ENCODE measurements at regions not wholly inside any gene's neighbourhood (a gene's known extent, or its start where the extent isn't known, plus 50 kb on each side); places are given as distances from the start of the nearest gene placed in this dataset.
"Not testable (repeated sequence)": the region's sequence is repeated elsewhere in the genome, so short reads cannot be mapped to it uniquely, and the experiment has no call there.

GRCh38 chr3:22632536-22632935 lies 570.6 kb upstream of the UBE2E2 start:
- no peak overlapping the region for H3K4me3 ChIP-seq
- no peaks in the 10 kb centered on the region for H3K27me3 ChIP-seq
- no peaks in the 10 kb centered on the region for H3K9me3 ChIP-seq
- no peaks in the 10 kb centered on the region for H3K36me3 ChIP-seq
- no peak for DNase-seq

GRCh38 chr3:22634433-22634832 lies 568.7 kb upstream of the UBE2E2 start:
- no peaks in the 10 kb centered on the region for H3K36me3 ChIP-seq
- DNase-seq: no peak
- H3K9me3 ChIP-seq: no peaks in the 10 kb centered on the region
- no peaks in the 10 kb centered on the region for H3K27me3 ChIP-seq
- no peak overlapping the region for H3K4me3 ChIP-seq

GRCh38 chr3:22659651-22660475 lies 543.3 kb upstream of the UBE2E2 start:
- no peaks in the 10 kb centered on the region for H3K9me3 ChIP-seq
- DNase-seq: no peak
- no peaks in the 10 kb centered on the region for H3K27me3 ChIP-seq
- no peak overlapping the region for H3K4me3 ChIP-seq
- no peaks in the 10 kb centered on the region for H3K36me3 ChIP-seq

- Histone ChIP-seq H3K9me3 (no peaks in the 10 kb centered on the region), H3K36me3 (no peaks in the 10 kb centered on the region), H3K4me3 (no peak overlapping the region), H3K27me3 (no peaks in the 10 kb centered on the region)
- DNase-seq: no peak
Observed at GRCh38 chr3:22660606-22661005, 542.5 kb upstream of the UBE2E2 start.

- no peaks in the 10 kb centered on the region for H3K9me3 ChIP-seq
- H3K27me3 ChIP-seq: no peaks in the 10 kb centered on the region
- no peaks in the 10 kb centered on the region for H3K36me3 ChIP-seq
- H3K4me3 ChIP-seq: no peak overlapping the region
- DNase-seq: no peak
Observed at GRCh38 chr3:22661121-22661700, 541.9 kb upstream of the UBE2E2 start.

GRCh38 chr3:22665528-22665927 lies 537.6 kb upstream of the UBE2E2 start:
- H3K27me3 ChIP-seq: no peaks in the 10 kb centered on the region
- H3K36me3 ChIP-seq: no peaks in the 10 kb centered on the region
- DNase-seq: no peak
- H3K4me3 ChIP-seq: no peak overlapping the region
- no peaks in the 10 kb centered on the region for H3K9me3 ChIP-seq

- no peaks in the 10 kb centered on the region for H3K36me3 ChIP-seq
- no peak for DNase-seq
- H3K4me3 ChIP-seq: no peak overlapping the region
- no peaks in the 10 kb centered on the region for H3K27me3 ChIP-seq
- no peaks in the 10 kb centered on the region for H3K9me3 ChIP-seq
Observed at GRCh38 chr3:22666736-22667135, 536.4 kb upstream of the UBE2E2 start.

- no peaks in the 10 kb centered on the region for H3K9me3 ChIP-seq
- no peak for DNase-seq
- no peaks in the 10 kb centered on the region for H3K27me3 ChIP-seq
- H3K36me3 ChIP-seq: no peaks in the 10 kb centered on the region
- no peak overlapping the region for H3K4me3 ChIP-seq
Observed at GRCh38 chr3:22671848-22672247, 531.3 kb upstream of the UBE2E2 start.

- no peak overlapping the region for H3K4me3 ChIP-seq
- H3K36me3 ChIP-seq: no peaks in the 10 kb centered on the region
- H3K9me3 ChIP-seq: no peaks in the 10 kb centered on the region
- no peaks in the 10 kb centered on the region for H3K27me3 ChIP-seq
- DNase-seq: no peak
Observed at GRCh38 chr3:22684739-22685138, 518.4 kb upstream of the UBE2E2 start.

- Histone ChIP-seq H3K36me3 (no peaks in the 10 kb centered on the region), H3K27me3 (no peaks in the 10 kb centered on the region), H3K9me3 (no peaks in the 10 kb centered on the region), H3K4me3 (no peak overlapping the region)
- no peak for DNase-seq
Observed at GRCh38 chr3:22685597-22685996, 517.5 kb upstream of the UBE2E2 start.

GRCh38 chr3:22691407-22691806 lies 511.7 kb upstream of the UBE2E2 start:
- H3K4me3 ChIP-seq: no peak overlapping the region
- no peaks in the 10 kb centered on the region for H3K9me3 ChIP-seq
- no peaks in the 10 kb centered on the region for H3K36me3 ChIP-seq
- no peak for DNase-seq
- no peaks in the 10 kb centered on the region for H3K27me3 ChIP-seq

GRCh38 chr3:22691856-22692628 lies 511.1 kb upstream of the UBE2E2 start:
- Histone ChIP-seq H3K36me3 (no peaks in the 10 kb centered on the region), H3K9me3 (no peaks in the 10 kb centered on the region), H3K4me3 (no peak overlapping the region), H3K27me3 (no peaks in the 10 kb centered on the region)
- DNase-seq: no peak

- no peaks in the 10 kb centered on the region for H3K9me3 ChIP-seq
- H3K27me3 ChIP-seq: no peaks in the 10 kb centered on the region
- DNase-seq: no peak
- H3K4me3 ChIP-seq: no peak overlapping the region
- H3K36me3 ChIP-seq: no peaks in the 10 kb centered on the region
Observed at GRCh38 chr3:22700876-22701275, 502.3 kb upstream of the UBE2E2 start.

GRCh38 chr3:22704166-22704565 lies 499.0 kb upstream of the UBE2E2 start:
- no peaks in the 10 kb centered on the region for H3K9me3 ChIP-seq
- no peaks in the 10 kb centered on the region for H3K36me3 ChIP-seq
- no peak overlapping the region for H3K4me3 ChIP-seq
- no peak for DNase-seq
- H3K27me3 ChIP-seq: no peaks in the 10 kb centered on the region

- Histone ChIP-seq H3K36me3 (no peaks in the 10 kb centered on the region), H3K27me3 (no peaks in the 10 kb centered on the region)
Observed at GRCh38 chr3:22704571-22705354, 498.4 kb upstream of the UBE2E2 start.

GRCh38 chr3:22706922-22707321 lies 496.2 kb upstream of the UBE2E2 start:
- H3K36me3 ChIP-seq, H3K27me3 ChIP-seq, H3K9me3 ChIP-seq, DNase-seq, H3K4me3 ChIP-seq: not testable (repeated sequence)

More at GRCh38 chr3:22704571-22705354, 498.4 kb upstream of the UBE2E2 start:
- DNase-seq: no peak
- H3K4me3 ChIP-seq: no peak overlapping the region
- no peaks in the 10 kb centered on the region for H3K9me3 ChIP-seq

- Histone ChIP-seq H3K4me3 (no peak overlapping the region), H3K9me3 (no peaks in the 10 kb centered on the region), H3K36me3 (no peaks in the 10 kb centered on the region), H3K27me3 (no peaks in the 10 kb centered on the region)
- peak; percentile 27 for DNase-seq
Observed at GRCh38 chr3:22713936-22714335, 489.2 kb upstream of the UBE2E2 start.

Data from MG63 (cell line).